ENCODE measurements at regions not wholly inside any gene's neighbourhood (a gene's known extent, or its start where the extent isn't known, plus 50 kb on each side); places are given as distances from the start of the nearest gene placed in this dataset.

DNA sequence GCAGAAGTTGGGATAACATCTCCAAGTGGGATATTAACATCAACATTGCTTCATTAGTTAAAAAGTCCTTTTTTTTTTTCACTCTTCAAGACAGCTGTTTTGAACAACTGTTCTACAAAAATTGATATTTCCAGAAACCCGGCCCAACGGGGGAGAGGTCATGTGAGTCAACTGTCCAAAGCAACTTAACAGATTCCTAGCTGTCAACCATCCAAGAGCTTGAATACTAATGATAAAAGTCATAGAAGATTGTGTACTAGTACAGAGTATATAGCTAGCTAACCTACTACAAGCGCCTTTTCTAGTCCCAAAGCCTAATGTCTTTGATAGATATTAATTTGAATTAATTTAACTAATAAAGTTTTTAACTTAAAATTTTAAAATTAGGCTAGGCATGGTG, 172.0 kb downstream of the CYB561 start:
- peaks cover 14% of the 10 kb centered on the region for H3K4me1 Mint-ChIP-seq (ENCODE audit: low read depth)

DNA sequence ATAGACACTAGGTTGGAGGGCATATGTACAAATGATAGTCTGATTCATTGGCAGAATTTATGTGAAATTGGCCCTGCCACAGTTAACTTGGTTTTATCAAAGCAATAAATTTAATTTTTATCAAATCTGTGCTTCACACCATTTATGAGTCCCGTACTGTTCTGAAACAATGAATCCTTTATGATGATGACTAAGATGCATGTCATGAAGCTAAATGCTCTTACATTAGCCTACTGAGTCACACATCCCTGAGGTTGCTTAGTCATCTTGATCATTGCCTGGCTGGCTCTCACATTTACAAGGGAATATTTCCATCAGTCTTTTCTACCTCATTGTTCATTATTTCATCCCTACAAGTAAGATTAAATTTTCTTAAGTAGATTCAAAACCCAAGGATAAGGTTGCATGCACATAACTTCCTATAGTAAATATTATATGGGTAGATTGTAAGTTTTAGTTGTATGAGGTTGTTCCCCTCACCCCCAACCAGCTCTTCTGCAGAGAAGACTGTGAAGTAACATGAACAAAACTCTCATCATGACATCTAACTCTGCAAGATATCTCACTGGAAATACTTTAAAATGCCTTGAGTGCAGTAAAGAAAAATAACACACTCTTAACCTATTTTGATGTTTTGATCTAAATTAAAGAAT, 170.7 kb downstream of the CYB561 start:
- Mint-ChIP-seq H3K27me3 (no peaks in the 10 kb centered on the region), H3K9me3 (ENCODE audit: low read depth) (no peaks in the 10 kb centered on the region)

More for the DNA sequence above, 172.0 kb downstream of the CYB561 start:
- Mint-ChIP-seq H3K27me3 (no peaks in the 10 kb centered on the region), H3K36me3 (ENCODE audit: insufficient read depth) (no peaks in the 10 kb centered on the region), H3K4me3 (ENCODE audit: low read depth) (no peak overlapping the region), H3K9me3 (ENCODE audit: low read depth) (no peaks in the 10 kb centered on the region), H3K27ac (no peak overlapping the region)
- TF ChIP-seq, protein P1, sequence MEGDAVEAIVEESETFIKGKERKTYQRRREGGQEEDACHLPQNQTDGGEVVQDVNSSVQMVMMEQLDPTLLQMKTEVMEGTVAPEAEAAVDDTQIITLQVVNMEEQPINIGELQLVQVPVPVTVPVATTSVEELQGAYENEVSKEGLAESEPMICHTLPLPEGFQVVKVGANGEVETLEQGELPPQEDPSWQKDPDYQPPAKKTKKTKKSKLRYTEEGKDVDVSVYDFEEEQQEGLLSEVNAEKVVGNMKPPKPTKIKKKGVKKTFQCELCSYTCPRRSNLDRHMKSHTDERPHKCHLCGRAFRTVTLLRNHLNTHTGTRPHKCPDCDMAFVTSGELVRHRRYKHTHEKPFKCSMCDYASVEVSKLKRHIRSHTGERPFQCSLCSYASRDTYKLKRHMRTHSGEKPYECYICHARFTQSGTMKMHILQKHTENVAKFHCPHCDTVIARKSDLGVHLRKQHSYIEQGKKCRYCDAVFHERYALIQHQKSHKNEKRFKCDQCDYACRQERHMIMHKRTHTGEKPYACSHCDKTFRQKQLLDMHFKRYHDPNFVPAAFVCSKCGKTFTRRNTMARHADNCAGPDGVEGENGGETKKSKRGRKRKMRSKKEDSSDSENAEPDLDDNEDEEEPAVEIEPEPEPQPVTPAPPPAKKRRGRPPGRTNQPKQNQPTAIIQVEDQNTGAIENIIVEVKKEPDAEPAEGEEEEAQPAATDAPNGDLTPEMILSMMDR (IDR thresholded peaks at IDR 0.05; ENCODE audit: unreplicated experiment): no peak
- DNase-seq (ENCODE audit: low spot score, unreplicated experiment): no peak

DNA sequence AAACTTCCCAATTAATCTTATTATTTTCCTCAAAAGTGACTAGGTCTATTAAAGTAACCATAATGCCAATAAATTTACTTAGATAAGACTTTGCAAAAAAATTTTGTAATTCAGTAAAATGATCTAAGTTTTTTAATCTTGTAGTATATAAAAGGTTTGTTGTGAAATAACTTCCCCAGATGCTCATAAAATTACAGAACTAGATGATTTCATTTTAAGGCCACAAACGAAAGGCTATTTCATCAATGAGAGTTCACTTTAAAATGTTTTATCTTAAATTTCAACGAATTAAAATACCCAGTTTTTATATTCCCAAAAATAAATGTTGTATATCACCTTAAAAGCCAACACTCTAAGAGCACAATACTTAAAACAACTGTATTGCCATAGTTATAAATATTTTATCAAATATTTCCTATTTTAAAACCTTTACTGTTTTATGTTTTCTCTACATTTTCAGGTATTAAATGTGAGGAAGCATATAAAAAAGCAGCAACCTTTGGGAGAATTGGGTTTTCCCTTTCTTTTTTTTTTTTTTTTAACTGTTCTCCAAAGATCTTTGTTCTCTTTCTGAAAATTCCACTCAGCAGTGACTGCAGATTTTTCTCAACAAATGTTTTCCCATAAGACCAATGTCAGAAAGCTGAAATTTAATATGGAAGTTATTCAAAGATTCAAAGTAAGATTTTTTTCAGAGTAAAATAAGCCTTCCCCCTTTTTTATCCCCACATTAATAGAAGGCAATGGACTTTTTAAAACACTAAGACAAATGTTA, 169.9 kb downstream of the CYB561 start:
- no peak overlapping the region for H3K4me3 Mint-ChIP-seq (ENCODE audit: low read depth)
- no peaks in the 10 kb centered on the region for H3K27me3 Mint-ChIP-seq
- no peak overlapping the region for H3K27ac Mint-ChIP-seq
- H3K9me3 Mint-ChIP-seq (ENCODE audit: low read depth): no peaks in the 10 kb centered on the region
- DNase-seq (ENCODE audit: low spot score, unreplicated experiment): no peak
- TF ChIP-seq, protein P1 (IDR thresholded peaks at IDR 0.05; ENCODE audit: unreplicated experiment): no peak
- no peaks in the 10 kb centered on the region for H3K4me1 Mint-ChIP-seq (ENCODE audit: low read depth)
- H3K36me3 Mint-ChIP-seq (ENCODE audit: insufficient read depth): no peaks in the 10 kb centered on the region

More for the DNA sequence above, 170.7 kb downstream of the CYB561 start:
- Mint-ChIP-seq H3K4me3 (ENCODE audit: low read depth) (no peak overlapping the region), H3K36me3 (ENCODE audit: insufficient read depth) (no peaks in the 10 kb centered on the region), H3K4me1 (ENCODE audit: low read depth) (peaks cover 4% of the 10 kb centered on the region), H3K27ac (no peak overlapping the region)
- DNase-seq (ENCODE audit: low spot score, unreplicated experiment): no peak
- TF ChIP-seq, protein P1 (IDR thresholded peaks at IDR 0.05; ENCODE audit: unreplicated experiment): no peak

GRCh38 chr17:63276821-63277220, 169.3 kb downstream of the CYB561 start:
- no peaks in the 10 kb centered on the region for H3K36me3 Mint-ChIP-seq (ENCODE audit: insufficient read depth)
- no peak overlapping the region for H3K27ac Mint-ChIP-seq
- TF ChIP-seq, protein P1 (IDR thresholded peaks at IDR 0.05; ENCODE audit: unreplicated experiment): no peak
- no peaks in the 10 kb centered on the region for H3K27me3 Mint-ChIP-seq
- H3K4me3 Mint-ChIP-seq (ENCODE audit: low read depth): no peak overlapping the region
- H3K4me1 Mint-ChIP-seq (ENCODE audit: low read depth): no peaks in the 10 kb centered on the region
- no peaks in the 10 kb centered on the region for H3K9me3 Mint-ChIP-seq (ENCODE audit: low read depth)
- no peak for DNase-seq (ENCODE audit: low spot score, unreplicated experiment)

GRCh38 chr17:63277629-63278028, 168.5 kb downstream of the CYB561 start:
- no peaks in the 10 kb centered on the region for H3K4me1 Mint-ChIP-seq (ENCODE audit: low read depth)
- H3K27me3 Mint-ChIP-seq: no peaks in the 10 kb centered on the region
- no peak for DNase-seq (ENCODE audit: low spot score, unreplicated experiment)
- no peak overlapping the region for H3K27ac Mint-ChIP-seq
- H3K9me3 Mint-ChIP-seq (ENCODE audit: low read depth): peaks cover under 1% of the 10 kb centered on the region
- peaks cover under 1% of the 10 kb centered on the region for H3K36me3 Mint-ChIP-seq (ENCODE audit: insufficient read depth)
- TF ChIP-seq, protein P1 (IDR thresholded peaks at IDR 0.05; ENCODE audit: unreplicated experiment): no peak
- H3K4me3 Mint-ChIP-seq (ENCODE audit: low read depth): no peak overlapping the region
